Thoracic aorta (tissue), 2 donors: ENCODE measurements at regions not wholly inside any gene's neighbourhood (a gene's known extent, or its start where the extent isn't known, plus 50 kb on each side); places are given as distances from the start of the nearest gene placed in this dataset.

Experiments
- ATAC-seq: fragments of 150-250 bp; one replicate; pipeline ENCODE4 v1.8.0; 2017; ENCODE audit warnings: low read depth; ENCODE audit not compliant: insufficient number of reproducible peaks, low FRiP score
- DNase-seq: peaks from one replicate; pipeline ENCODE4 v3.0.0-alpha.2; 2020; ENCODE audit warnings: low spot score
- H3K27ac ChIP-seq, 2 donors: fragments of 200-600 bp; sonication (generic); 1 replicate in 1 of 2; 2 replicates in 1 of 2; pipeline ENCODE4 v1.5.1; 2016; ENCODE audit warnings: mild to moderate bottlenecking in 2 of 2, moderate library complexity in 2 of 2
- H3K27me3 ChIP-seq: fragments of 200-600 bp; sonication (generic); replicated peaks from 2 replicates; pipeline ENCODE4 v1.6.0; 2016; ENCODE audit warnings: mild to moderate bottlenecking; ENCODE audit not compliant: insufficient read depth
- H3K36me3 ChIP-seq: fragments of 200-600 bp; sonication (generic); one replicate; pipeline ENCODE4 v1.5.1; 2016
- H3K4me1 ChIP-seq, 2 donors: fragments of 200-600 bp; sonication (generic); 1 replicate in 1 of 2; 2 replicates in 1 of 2; pipeline versions ENCODE4 v1.5.1 to v1.6.0; 2016; ENCODE audit warnings: low read depth in 2 of 2, mild to moderate bottlenecking in 1 of 2; ENCODE audit not compliant: control insufficient read depth in 1 of 2
- H3K4me3 ChIP-seq: fragments of 200-600 bp; sonication (generic); 2 replicates; pipeline ENCODE4 v1.5.1; 2016; ENCODE audit warnings: mild to moderate bottlenecking
- H3K9me3 ChIP-seq: fragments of 200-600 bp; sonication (generic); 2 replicates; pipeline ENCODE4 v1.5.1; 2016
- TF ChIP-seq, protein P1 (sequence below): fragments of 200-600 bp; sonication (generic); IDR thresholded peaks from one replicate; pipeline ENCODE4 v1.5.1; 2019; ENCODE audit warnings: antibody characterized with exemption

GRCh38 chr18:11494107-11494506 is 115.3 kb upstream of the SLC35G4 start:
- no peaks in the 10 kb centered on the region for H3K4me1 ChIP-seq
- H3K27me3 ChIP-seq = no peaks in the 10 kb centered on the region
- H3K27ac ChIP-seq = no peak overlapping the region
- DNase-seq (no peak), ATAC-seq (no peak)
- H3K36me3 ChIP-seq = no peaks in the 10 kb centered on the region
- H3K9me3 ChIP-seq = no peaks in the 10 kb centered on the region
- no peak overlapping the region for H3K4me3 ChIP-seq
- TF ChIP-seq, protein P1, sequence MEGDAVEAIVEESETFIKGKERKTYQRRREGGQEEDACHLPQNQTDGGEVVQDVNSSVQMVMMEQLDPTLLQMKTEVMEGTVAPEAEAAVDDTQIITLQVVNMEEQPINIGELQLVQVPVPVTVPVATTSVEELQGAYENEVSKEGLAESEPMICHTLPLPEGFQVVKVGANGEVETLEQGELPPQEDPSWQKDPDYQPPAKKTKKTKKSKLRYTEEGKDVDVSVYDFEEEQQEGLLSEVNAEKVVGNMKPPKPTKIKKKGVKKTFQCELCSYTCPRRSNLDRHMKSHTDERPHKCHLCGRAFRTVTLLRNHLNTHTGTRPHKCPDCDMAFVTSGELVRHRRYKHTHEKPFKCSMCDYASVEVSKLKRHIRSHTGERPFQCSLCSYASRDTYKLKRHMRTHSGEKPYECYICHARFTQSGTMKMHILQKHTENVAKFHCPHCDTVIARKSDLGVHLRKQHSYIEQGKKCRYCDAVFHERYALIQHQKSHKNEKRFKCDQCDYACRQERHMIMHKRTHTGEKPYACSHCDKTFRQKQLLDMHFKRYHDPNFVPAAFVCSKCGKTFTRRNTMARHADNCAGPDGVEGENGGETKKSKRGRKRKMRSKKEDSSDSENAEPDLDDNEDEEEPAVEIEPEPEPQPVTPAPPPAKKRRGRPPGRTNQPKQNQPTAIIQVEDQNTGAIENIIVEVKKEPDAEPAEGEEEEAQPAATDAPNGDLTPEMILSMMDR = no peak

DNA sequence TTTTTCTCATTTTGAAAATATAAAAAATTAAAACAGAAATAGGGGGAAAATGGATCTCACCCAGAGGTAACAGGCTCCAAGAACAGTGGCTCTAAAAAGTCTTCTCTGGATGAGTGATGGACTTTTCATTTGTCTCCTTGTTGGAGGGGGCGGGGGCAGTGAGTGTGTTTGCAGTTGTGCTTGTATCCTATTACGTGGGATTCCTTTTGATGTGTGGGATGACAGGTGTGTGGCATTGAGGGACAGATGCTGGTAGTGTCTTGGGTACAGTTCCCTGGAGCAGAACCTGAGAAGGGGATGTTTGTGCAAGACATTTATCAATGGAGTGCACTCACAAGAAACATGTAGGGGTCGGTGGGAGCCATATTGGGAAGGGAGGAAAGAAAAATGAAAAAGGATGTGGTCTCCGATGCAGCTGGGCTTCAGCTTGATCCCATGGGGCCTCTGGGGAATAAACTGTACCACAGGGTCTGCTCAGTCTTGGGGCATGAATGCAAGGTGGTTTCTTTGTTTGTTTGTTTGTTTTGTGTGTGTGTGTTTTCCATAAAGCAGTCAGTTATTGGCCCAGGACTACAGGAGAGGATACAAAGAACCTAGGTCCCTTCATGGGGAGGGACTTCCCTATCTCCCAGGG is 120.0 kb upstream of the SLC35G4 start:
- Histone ChIP-seq H3K27ac (no peak overlapping the region), H3K4me3 (no peak overlapping the region), H3K27me3 (no peaks in the 10 kb centered on the region), H3K4me1 (no peaks in the 10 kb centered on the region), H3K36me3 (no peaks in the 10 kb centered on the region), H3K9me3 (no peaks in the 10 kb centered on the region)
- TF ChIP-seq, protein P1 = no peak
- ATAC-seq (no peak), DNase-seq (no peak)

DNA sequence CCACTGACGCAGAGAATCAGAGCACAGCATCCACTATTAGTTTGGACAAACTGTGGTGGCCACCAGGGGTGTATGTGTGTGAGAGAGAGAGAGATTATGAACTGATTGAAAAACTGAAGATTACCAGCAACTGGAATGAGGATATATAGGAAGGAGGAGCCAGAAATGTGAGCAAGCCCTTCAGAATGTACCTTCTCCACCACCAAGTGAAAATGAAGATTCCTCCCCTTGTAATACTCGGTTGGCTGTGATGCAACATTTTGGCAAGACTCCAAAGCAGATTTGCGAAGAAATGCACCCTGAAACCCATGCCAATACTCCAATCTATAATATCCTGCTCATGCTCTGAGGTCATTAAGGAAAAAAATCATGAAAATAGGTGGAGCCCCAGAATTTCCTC is 121.2 kb upstream of the SLC35G4 start:
- Histone ChIP-seq H3K27ac (no peak overlapping the region), H3K9me3 (no peaks in the 10 kb centered on the region), H3K36me3 (no peaks in the 10 kb centered on the region), H3K4me3 (no peak overlapping the region), H3K27me3 (no peaks in the 10 kb centered on the region), H3K4me1 (no peaks in the 10 kb centered on the region)
- DNase-seq = no peak
- ATAC-seq = no peak
- TF ChIP-seq, protein P1 = no peak

- ATAC-seq (no peak), DNase-seq (no peak)
- Histone ChIP-seq H3K36me3 (no peaks in the 10 kb centered on the region), H3K9me3 (no peaks in the 10 kb centered on the region), H3K4me3 (no peak overlapping the region), H3K27me3 (no peaks in the 10 kb centered on the region), H3K27ac (no peak overlapping the region), H3K4me1 (no peaks in the 10 kb centered on the region)
- TF ChIP-seq, protein P1 = no peak
These were observed 122.0 kb upstream of the SLC35G4 start for GRCh38 chr18:11487390-11487789.

DNA sequence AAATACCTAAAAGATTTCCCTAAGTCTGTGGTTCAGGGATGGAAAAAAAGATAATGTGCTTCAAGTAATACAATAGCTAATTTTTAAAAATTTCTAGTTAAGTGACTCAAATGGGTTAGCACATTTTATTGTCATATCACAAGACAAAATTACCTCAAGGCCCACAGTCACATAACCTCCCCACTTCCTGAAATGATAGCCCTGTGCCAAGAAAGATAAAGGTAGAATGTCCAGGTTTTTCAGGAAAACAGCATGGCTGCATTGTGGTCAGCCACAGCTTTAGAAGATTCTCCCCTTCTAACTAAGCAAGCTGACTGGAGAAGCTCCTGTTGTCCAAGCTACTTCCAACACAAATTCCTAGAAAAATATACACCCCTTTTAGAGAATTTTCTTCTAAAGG is 127.1 kb upstream of the SLC35G4 start:
- DNase-seq (no peak), ATAC-seq (no peak)
- no peak overlapping the region for H3K27ac ChIP-seq
- no peaks in the 10 kb centered on the region for H3K36me3 ChIP-seq
- no peaks in the 10 kb centered on the region for H3K9me3 ChIP-seq
- no peaks in the 10 kb centered on the region for H3K4me1 ChIP-seq
- no peak overlapping the region for H3K4me3 ChIP-seq
- TF ChIP-seq, protein P1 = no peak
- H3K27me3 ChIP-seq = no peaks in the 10 kb centered on the region
